ENCODE measurements at regions not wholly inside any gene's neighbourhood (a gene's known extent, or its start where the extent isn't known, plus 50 kb on each side); places are given as distances from the start of the nearest gene placed in this dataset.

DNA sequence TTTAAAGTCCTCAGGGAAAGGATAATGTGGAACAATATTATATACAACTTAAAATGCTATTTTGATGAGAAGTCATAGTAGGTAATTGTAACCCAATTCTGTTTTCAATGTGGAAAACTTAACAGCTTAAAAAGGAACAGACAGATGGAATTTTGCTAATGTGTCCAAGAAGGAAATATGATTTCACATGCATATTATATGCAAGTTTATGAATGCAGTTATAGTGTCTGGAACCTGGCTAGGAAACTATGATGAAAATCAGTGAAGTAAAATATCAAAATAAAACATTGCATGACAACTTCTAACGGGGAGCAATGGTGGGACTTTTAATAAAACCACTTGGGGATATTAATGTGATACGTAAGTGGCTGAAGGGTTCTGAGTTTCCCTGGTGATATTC lies 152.6 kb upstream of the HAND2 start:
- Histone ChIP-seq H3K79me2 (ENCODE audit: control insufficient read depth, insufficient read depth, low read length) (no peaks in the 10 kb centered on the region), H3K9me3 (replicated peaks; ENCODE audit: control insufficient read depth, insufficient read depth, low read depth, low read length) (no peaks in the 10 kb centered on the region), H3K9me1 (ENCODE audit: control insufficient read depth, insufficient read depth, low read length) (no peaks in the 10 kb centered on the region), H3K36me3 (ENCODE audit: control insufficient read depth, insufficient read depth, low read length) (no peaks in the 10 kb centered on the region), H3K4me3 (no peak overlapping the region), H3K4me2 (ENCODE audit: insufficient read depth, low read length) (no peak overlapping the region), H3K27ac (ENCODE audit: extremely low read depth, low read depth, low read length) (no peak overlapping the region), H3K9ac (ENCODE audit: insufficient read depth in 1 of 2, low read depth in 2 of 2, low read length in 2 of 2) (no peak overlapping the region), H2AFZ (ENCODE audit: low read depth, low read length) (no peak overlapping the region), H3K4me1 (replicated peaks in 1 of 2; ENCODE audit: control insufficient read depth in 2 of 2, insufficient read depth in 2 of 2, low read length in 2 of 2) (no peaks in the 10 kb centered on the region), H4K20me1 (replicated peaks; ENCODE audit: control insufficient read depth, insufficient read depth, low read length) (no peaks in the 10 kb centered on the region), H3K27me3 (ENCODE audit: control insufficient read depth in 2 of 2, insufficient read depth in 2 of 2, low read length in 2 of 2) (peaks cover 0 to 3% of the 10 kb centered on the region in 2 experiments; a peak in 1 of 5 replicates)
- POLR2A ChIA-PET: no interaction called here
- intact Hi-C loops (cut with micrococcal nuclease) (no loop called here), in situ Hi-C loops (cut with MboI) (no loop called here)
- FAIRE-seq (no peak), DNase-seq (ENCODE audit: extremely low read depth in 1 of 4, low spot score in 3 of 4) (no peak), ATAC-seq (no peak)
- WGBS (ENCODE audit: insufficient coverage, low coverage, missing lambda C conversion rate): 12% methylated on average over 2 of the region's 2 CpGs
- no TSS peak for BruUV-seq (replicated peaks)
- CTCF ChIA-PET (ENCODE audit: low intra/inter-chr PET ratio): no interaction called here
- TF ChIP-seq PPARD (CRISPR knock-in tag; IDR thresholded peaks at IDR 0.05) (no peak), OTX1 (CRISPR knock-in tag; IDR thresholded peaks at IDR 0.05) (no peak), ZNF695 (CRISPR knock-in tag; IDR thresholded peaks at IDR 0.05) (no peak), ZKSCAN1 (IDR thresholded peaks at IDR 0.05; ENCODE audit: low read depth, low read length) (no peak), POLR3A (IDR thresholded peaks at IDR 0.05; ENCODE audit: borderline replicate concordance, extremely low read depth, insufficient read depth, insufficient read length) (no peak), STAT5A (IDR thresholded peaks at IDR 0.05; ENCODE audit: borderline replicate concordance, low read length) (no peak)
- TF ChIP-seq, protein P1, sequence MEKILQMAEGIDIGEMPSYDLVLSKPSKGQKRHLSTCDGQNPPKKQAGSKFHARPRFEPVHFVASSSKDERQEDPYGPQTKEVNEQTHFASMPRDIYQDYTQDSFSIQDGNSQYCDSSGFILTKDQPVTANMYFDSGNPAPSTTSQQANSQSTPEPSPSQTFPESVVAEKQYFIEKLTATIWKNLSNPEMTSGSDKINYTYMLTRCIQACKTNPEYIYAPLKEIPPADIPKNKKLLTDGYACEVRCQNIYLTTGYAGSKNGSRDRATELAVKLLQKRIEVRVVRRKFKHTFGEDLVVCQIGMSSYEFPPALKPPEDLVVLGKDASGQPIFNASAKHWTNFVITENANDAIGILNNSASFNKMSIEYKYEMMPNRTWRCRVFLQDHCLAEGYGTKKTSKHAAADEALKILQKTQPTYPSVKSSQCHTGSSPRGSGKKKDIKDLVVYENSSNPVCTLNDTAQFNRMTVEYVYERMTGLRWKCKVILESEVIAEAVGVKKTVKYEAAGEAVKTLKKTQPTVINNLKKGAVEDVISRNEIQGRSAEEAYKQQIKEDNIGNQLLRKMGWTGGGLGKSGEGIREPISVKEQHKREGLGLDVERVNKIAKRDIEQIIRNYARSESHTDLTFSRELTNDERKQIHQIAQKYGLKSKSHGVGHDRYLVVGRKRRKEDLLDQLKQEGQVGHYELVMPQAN (IDR thresholded peaks at IDR 0.05; ENCODE audit: borderline replicate concordance): no peak
- TF ChIP-seq, protein P2, sequence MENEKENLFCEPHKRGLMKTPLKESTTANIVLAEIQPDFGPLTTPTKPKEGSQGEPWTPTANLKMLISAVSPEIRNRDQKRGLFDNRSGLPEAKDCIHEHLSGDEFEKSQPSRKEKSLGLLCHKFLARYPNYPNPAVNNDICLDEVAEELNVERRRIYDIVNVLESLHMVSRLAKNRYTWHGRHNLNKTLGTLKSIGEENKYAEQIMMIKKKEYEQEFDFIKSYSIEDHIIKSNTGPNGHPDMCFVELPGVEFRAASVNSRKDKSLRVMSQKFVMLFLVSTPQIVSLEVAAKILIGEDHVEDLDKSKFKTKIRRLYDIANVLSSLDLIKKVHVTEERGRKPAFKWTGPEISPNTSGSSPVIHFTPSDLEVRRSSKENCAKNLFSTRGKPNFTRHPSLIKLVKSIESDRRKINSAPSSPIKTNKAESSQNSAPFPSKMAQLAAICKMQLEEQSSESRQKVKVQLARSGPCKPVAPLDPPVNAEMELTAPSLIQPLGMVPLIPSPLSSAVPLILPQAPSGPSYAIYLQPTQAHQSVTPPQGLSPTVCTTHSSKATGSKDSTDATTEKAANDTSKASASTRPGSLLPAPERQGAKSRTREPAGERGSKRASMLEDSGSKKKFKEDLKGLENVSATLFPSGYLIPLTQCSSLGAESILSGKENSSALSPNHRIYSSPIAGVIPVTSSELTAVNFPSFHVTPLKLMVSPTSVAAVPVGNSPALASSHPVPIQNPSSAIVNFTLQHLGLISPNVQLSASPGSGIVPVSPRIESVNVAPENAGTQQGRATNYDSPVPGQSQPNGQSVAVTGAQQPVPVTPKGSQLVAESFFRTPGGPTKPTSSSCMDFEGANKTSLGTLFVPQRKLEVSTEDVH (IDR thresholded peaks at IDR 0.05; ENCODE audit: low read depth, partially characterized antibody): no peak
- TF ChIP-seq, protein P3, sequence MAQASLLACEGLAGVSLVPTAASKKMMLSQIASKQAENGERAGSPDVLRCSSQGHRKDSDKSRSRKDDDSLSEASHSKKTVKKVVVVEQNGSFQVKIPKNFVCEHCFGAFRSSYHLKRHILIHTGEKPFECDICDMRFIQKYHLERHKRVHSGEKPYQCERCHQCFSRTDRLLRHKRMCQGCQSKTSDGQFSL (CRISPR knock-in tag; IDR thresholded peaks at IDR 0.05): no peak
- TF ChIP-seq, protein P3 (tag; IDR thresholded peaks at IDR 0.05): no peak
- TF ChIP-seq, protein P4, sequence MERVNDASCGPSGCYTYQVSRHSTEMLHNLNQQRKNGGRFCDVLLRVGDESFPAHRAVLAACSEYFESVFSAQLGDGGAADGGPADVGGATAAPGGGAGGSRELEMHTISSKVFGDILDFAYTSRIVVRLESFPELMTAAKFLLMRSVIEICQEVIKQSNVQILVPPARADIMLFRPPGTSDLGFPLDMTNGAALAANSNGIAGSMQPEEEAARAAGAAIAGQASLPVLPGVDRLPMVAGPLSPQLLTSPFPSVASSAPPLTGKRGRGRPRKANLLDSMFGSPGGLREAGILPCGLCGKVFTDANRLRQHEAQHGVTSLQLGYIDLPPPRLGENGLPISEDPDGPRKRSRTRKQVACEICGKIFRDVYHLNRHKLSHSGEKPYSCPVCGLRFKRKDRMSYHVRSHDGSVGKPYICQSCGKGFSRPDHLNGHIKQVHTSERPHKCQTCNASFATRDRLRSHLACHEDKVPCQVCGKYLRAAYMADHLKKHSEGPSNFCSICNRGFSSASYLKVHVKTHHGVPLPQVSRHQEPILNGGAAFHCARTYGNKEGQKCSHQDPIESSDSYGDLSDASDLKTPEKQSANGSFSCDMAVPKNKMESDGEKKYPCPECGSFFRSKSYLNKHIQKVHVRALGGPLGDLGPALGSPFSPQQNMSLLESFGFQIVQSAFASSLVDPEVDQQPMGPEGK (CRISPR knock-in tag; IDR thresholded peaks at IDR 0.05; ENCODE audit: borderline replicate concordance): no peak

All from K562 (cell line).